ENCODE measurements at regions not wholly inside any gene's neighbourhood (a gene's known extent, or its start where the extent isn't known, plus 50 kb on each side); places are given as distances from the start of the nearest gene placed in this dataset.
"Not testable (repeated sequence)": the region's sequence is repeated elsewhere in the genome, so short reads cannot be mapped to it uniquely, and the experiment has no call there.

DNA sequence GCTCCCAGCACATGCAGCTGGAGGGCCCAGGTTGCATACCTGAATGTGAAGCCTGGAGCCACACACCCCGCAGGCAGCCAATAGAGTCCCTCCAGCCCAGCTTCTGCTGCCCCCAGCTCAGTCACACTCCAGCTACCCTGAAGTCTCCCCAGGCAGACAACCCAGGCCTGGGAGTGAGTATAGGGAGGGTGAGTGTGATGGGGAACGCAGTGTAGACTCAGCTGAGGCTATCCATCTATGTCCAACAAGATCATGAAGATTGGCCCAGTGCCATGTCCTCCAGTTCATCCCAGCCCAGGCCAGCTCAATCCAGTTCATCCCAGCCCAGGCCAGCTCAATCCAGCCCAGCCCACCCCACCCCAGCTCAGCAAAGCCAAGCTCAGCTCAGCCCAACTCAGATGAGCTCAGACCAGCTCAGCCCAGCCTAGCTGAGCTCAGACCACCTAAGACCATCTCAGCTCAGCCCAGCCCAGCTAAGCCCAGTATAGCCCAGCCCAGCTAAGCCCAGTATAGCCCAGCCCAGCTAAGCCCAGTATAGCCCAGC is 330.4 kb downstream of the TMEM121 start:
- DNase-seq, result no peak
- in situ Hi-C loops (cut with HindIII; ENCODE audit: low pct_ligation_motif_present, low sequenced_read_pairs), result no loop called here
- TF ChIP-seq, protein P1, sequence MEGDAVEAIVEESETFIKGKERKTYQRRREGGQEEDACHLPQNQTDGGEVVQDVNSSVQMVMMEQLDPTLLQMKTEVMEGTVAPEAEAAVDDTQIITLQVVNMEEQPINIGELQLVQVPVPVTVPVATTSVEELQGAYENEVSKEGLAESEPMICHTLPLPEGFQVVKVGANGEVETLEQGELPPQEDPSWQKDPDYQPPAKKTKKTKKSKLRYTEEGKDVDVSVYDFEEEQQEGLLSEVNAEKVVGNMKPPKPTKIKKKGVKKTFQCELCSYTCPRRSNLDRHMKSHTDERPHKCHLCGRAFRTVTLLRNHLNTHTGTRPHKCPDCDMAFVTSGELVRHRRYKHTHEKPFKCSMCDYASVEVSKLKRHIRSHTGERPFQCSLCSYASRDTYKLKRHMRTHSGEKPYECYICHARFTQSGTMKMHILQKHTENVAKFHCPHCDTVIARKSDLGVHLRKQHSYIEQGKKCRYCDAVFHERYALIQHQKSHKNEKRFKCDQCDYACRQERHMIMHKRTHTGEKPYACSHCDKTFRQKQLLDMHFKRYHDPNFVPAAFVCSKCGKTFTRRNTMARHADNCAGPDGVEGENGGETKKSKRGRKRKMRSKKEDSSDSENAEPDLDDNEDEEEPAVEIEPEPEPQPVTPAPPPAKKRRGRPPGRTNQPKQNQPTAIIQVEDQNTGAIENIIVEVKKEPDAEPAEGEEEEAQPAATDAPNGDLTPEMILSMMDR (IDR thresholded peaks at IDR 0.05; ENCODE audit: low read depth, low read length, missing control alignments), result no peak

GRCh38 chr14:105857220-105857825 is 330.9 kb downstream of the TMEM121 start:
- H3K27ac ChIP-seq, result no peak overlapping the region
- TF ChIP-seq, protein P1 (IDR thresholded peaks at IDR 0.05; ENCODE audit: low read depth, low read length, missing control alignments), result no peak
- in situ Hi-C loops (cut with HindIII; ENCODE audit: low pct_ligation_motif_present, low sequenced_read_pairs), result no loop called here
- H3K27me3 ChIP-seq (replicated peaks), result no peaks in the 10 kb centered on the region
- H3K4me3 ChIP-seq (ENCODE audit: low read depth, low read length), result no peak overlapping the region
- DNase-seq, result no peak
- no peaks in the 10 kb centered on the region for H3K36me3 ChIP-seq (replicated peaks)

More for the DNA sequence above, 330.4 kb downstream of the TMEM121 start:
- H3K27ac ChIP-seq, result no peak overlapping the region
- H3K36me3 ChIP-seq (replicated peaks), result no peaks in the 10 kb centered on the region
- H3K27me3 ChIP-seq (replicated peaks), result no peaks in the 10 kb centered on the region
- H3K4me3 ChIP-seq (ENCODE audit: low read depth, low read length), result no peak overlapping the region

DNA sequence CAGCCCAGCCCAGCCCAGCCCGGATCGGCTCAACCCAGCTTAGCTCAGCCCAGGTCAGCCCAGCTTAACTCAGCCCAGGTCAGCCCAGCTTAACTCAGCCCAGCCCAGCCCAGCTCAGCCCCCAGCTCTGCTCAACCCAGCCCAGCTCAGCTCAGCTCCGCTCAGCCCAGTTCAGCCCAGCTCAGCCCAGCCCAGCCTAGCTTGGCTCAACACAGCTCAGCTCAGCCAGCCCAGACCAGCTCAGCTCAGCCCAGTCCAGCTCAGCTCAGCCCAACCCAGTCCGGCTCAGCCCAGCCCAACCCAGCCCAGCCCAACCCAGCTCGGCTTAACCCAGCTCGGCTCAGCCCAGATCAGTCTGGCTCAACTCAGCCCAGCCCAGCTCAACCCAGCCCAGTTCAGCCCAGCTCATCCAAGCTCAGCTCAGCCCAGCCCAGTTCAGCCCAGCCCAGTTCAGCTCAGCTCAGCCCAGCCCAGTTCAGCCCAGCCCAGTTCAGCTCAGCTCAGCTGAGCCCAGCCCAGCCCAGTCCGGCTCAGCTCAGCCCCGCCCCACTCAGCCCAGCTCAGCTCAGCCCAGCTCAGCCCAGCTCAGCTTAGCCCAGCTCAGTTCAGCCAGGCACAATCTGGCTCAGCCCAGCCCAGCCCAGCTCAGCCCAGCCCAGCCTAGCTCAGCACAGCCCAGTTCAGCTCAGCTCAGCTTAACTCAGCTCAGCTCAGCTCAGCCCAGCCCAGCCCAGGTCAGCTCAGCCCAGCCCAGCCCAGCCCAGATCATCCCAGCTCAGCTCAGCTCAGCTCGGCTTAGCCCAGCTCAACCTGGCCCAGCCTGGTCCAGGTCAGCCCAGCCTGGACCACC is 331.7 kb downstream of the TMEM121 start:
- H3K27me3 ChIP-seq (replicated peaks), result no peaks in the 10 kb centered on the region
- DNase-seq, result no peak

DNA sequence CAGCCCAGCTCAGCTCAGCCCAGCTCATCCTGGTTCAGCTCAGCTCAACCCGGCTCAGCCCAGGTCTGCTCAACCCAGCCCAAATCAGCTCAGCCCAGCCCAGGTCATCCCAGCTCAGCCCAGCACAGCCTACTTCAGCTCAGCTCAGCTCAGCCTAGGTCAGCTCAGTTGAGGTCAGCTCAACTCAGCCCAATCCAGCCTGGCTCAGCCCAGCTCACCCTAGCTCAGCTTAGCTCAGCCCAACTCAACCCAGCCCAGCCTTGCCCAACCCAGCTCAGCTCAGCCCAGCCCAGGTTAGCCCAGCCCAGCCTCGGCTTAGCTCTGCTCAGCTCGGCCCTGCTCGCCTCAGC is 332.3 kb downstream of the TMEM121 start:
- in situ Hi-C loops (cut with HindIII; ENCODE audit: low pct_ligation_motif_present, low sequenced_read_pairs), result no loop called here
- no peak for DNase-seq
- TF ChIP-seq, protein P1 (IDR thresholded peaks at IDR 0.05; ENCODE audit: low read depth, low read length, missing control alignments), result no peak
- Histone ChIP-seq H3K4me3 (ENCODE audit: low read depth, low read length) (no peak overlapping the region), H3K27me3 (replicated peaks) (no peaks in the 10 kb centered on the region), H3K36me3 (replicated peaks) (no peaks in the 10 kb centered on the region), H3K27ac (no peak overlapping the region)

More for the DNA sequence above, 331.7 kb downstream of the TMEM121 start:
- in situ Hi-C loops (cut with HindIII; ENCODE audit: low pct_ligation_motif_present, low sequenced_read_pairs), result no loop called here
- TF ChIP-seq, protein P1 (IDR thresholded peaks at IDR 0.05; ENCODE audit: low read depth, low read length, missing control alignments), result no peak
- no peak overlapping the region for H3K27ac ChIP-seq
- no peaks in the 10 kb centered on the region for H3K36me3 ChIP-seq (replicated peaks)
- no peak overlapping the region for H3K4me3 ChIP-seq (ENCODE audit: low read depth, low read length)

GRCh38 chr14:105859073-105859716 is 332.8 kb downstream of the TMEM121 start:
- in situ Hi-C loops (cut with HindIII; ENCODE audit: low pct_ligation_motif_present, low sequenced_read_pairs); DNase-seq; H3K36me3 ChIP-seq (replicated peaks): not testable (repeated sequence)

More at GRCh38 chr14:105859073-105859716, 332.8 kb downstream of the TMEM121 start:
- not testable (repeated sequence) for H3K27me3 ChIP-seq (replicated peaks); H3K4me3 ChIP-seq (ENCODE audit: low read depth, low read length); H3K27ac ChIP-seq

Data from brain microvascular endothelial cell (primary cell).